Suprapubic skin (tissue), 4 donors: ENCODE measurements at regions not wholly inside any gene's neighbourhood (a gene's known extent, or its start where the extent isn't known, plus 50 kb on each side); places are given as distances from the start of the nearest gene placed in this dataset.

Experiments
- DNase-seq, 2 donors: peaks; one replicate each; pipeline ENCODE4 v3.0.0-alpha.2; 2019; ENCODE audit warnings: low spot score in 2 of 2
- H3K27ac ChIP-seq: fragments of 200-600 bp; sonication (generic); one replicate; pipeline ENCODE4 v1.5.1; 2019
- H3K27me3 ChIP-seq: fragments of 200-600 bp; sonication (generic); one replicate; pipeline ENCODE4 v1.5.1; 2019
- H3K36me3 ChIP-seq: fragments of 200-600 bp; sonication (generic); one replicate; pipeline ENCODE4 v1.5.1; 2019
- H3K4me1 ChIP-seq: fragments of 200-600 bp; sonication (generic); one replicate; pipeline ENCODE4 v1.5.1; 2019
- H3K4me3 ChIP-seq: fragments of 200-600 bp; sonication (generic); one replicate; pipeline ENCODE4 v1.5.1; 2019; ENCODE audit warnings: mild to moderate bottlenecking
- H3K9me3 ChIP-seq: fragments of 200-600 bp; sonication (generic); one replicate; pipeline ENCODE4 v1.5.1; 2019
- CTCF ChIP-seq, 2 donors: fragments of 200-600 bp in 1 of 2; fragments of 450-650 bp in 1 of 2; sonication (generic) in 1 of 2; IDR thresholded peaks; one replicate each; pipeline ENCODE4 v1.5.1; 2016 to 2019; ENCODE audit warnings: antibody characterized with exemption in 2 of 2, mild to moderate bottlenecking in 1 of 2, moderate library complexity in 1 of 2
- EP300 ChIP-seq: sonication (generic); formaldehyde crosslinking; IDR thresholded peaks from one replicate; pipeline ENCODE4 v1.6.1; 2017; ENCODE audit warnings: antibody characterized with exemption
- POLR2A ChIP-seq, 2 donors: fragments of 450-650 bp; IDR thresholded peaks; one replicate each; pipeline ENCODE4 v1.6.1; 2017; ENCODE audit warnings: antibody characterized with exemption in 2 of 2, mild to moderate bottlenecking in 2 of 2, moderate library complexity in 2 of 2
- POLR2AphosphoS5 ChIP-seq, 3 donors: sonication (generic); formaldehyde crosslinking; IDR thresholded peaks; one replicate each; pipeline ENCODE4 v1.6.1; 2017; ENCODE audit warnings: antibody characterized with exemption in 3 of 3
- WGBS: methylation state at CpG from one replicate; pipeline ENCODE4 v1.1.5; 2018; 5-methylcytosine and 5-hydroxymethylcytosine counted together

DNA sequence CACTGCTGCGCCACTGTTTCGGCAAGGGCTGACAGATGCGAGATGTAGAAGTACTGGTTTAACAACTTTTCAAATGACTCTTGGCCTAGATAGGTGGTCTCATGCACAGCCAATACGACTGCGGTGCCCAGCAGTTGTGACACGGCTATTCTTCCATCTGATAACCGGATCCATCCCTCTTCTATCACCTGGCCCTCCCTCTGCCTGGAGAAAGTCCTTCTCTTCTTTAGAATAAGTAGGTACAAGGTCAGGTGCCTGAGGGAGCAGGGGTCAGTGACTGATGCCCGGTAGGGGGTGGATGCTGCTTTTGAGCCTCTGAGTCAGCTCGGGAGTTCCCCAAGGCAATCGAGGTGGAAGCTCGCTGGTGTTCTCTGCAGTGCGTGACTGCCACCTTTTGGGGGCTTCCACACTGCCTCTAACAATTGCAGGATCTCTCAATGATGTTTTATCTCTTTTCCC is 166.8 kb upstream of the GRIK2 start:
- no peak for DNase-seq
- TF ChIP-seq POLR2AphosphoS5 (IDR thresholded peaks at IDR 0.05) (no peak), EP300 (no peak), CTCF (IDR thresholded peaks at IDR 0.05) (no peak), POLR2A (IDR thresholded peaks at IDR 0.05) (no peak)
- Histone ChIP-seq H3K4me1 (no peaks in the 10 kb centered on the region), H3K9me3 (no peaks in the 10 kb centered on the region), H3K27ac (no peak overlapping the region), H3K36me3 (no peaks in the 10 kb centered on the region), H3K4me3 (no peak overlapping the region), H3K27me3 (no peaks in the 10 kb centered on the region)
- WGBS: 60% methylated on average over 12 of the region's 12 CpGs

GRCh38 chr6:101230866-101231265 is 162.6 kb upstream of the GRIK2 start:
- H3K36me3 ChIP-seq: no peaks in the 10 kb centered on the region
- no peak for TF ChIP-seq POLR2A (IDR thresholded peaks at IDR 0.05)
- no peak for TF ChIP-seq CTCF (IDR thresholded peaks at IDR 0.05)
- no peak for TF ChIP-seq POLR2AphosphoS5 (IDR thresholded peaks at IDR 0.05)
- TF ChIP-seq EP300: no peak
- WGBS: 95% methylated on average over 4 of the region's 5 CpGs
- H3K27ac ChIP-seq: no peak overlapping the region
- H3K4me1 ChIP-seq: no peaks in the 10 kb centered on the region
- H3K9me3 ChIP-seq: no peaks in the 10 kb centered on the region
- DNase-seq: no peak
- no peaks in the 10 kb centered on the region for H3K27me3 ChIP-seq
- no peak overlapping the region for H3K4me3 ChIP-seq

DNA sequence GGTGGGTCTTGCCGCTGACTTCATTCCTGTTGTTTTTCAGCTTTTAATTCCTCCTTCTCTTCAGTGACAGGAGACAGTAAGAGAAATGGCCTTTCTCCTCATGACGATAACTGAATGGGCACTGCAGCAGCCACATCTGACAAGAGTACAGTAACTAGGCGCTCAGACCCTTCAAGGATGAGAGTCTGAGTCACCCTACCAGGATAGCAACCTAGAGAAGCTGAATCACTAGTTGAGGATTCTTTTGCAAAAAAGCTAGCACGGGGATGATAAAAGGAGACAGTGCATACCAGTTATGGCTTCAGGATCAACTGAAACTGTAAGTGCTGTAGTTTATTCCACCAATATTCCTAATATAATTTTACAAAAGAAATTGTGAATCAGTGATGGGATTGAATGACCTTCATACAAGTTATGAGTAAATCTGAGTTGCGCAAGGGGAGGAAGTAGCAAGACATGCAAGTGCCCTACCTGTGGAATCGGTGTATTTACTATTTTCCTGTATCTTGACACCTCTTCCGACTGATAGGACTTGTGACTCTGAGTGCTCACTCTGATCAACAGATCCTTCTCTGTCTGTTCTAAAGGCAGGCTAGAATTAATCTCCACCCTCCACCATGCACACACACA is 161.8 kb upstream of the GRIK2 start:
- TF ChIP-seq EP300 (no peak), POLR2A (IDR thresholded peaks at IDR 0.05) (no peak), CTCF (IDR thresholded peaks at IDR 0.05) (no peak), POLR2AphosphoS5 (IDR thresholded peaks at IDR 0.05) (no peak)
- H3K4me3 ChIP-seq: no peak overlapping the region
- no peaks in the 10 kb centered on the region for H3K4me1 ChIP-seq
- WGBS: 87% methylated on average over 7 of the region's 7 CpGs
- no peaks in the 10 kb centered on the region for H3K36me3 ChIP-seq
- DNase-seq: no peak
- H3K27me3 ChIP-seq: no peaks in the 10 kb centered on the region
- H3K27ac ChIP-seq: no peak overlapping the region
- H3K9me3 ChIP-seq: no peaks in the 10 kb centered on the region

- TF ChIP-seq CTCF (IDR thresholded peaks at IDR 0.05) (no peak), EP300 (no peak), POLR2A (IDR thresholded peaks at IDR 0.05) (no peak), POLR2AphosphoS5 (IDR thresholded peaks at IDR 0.05) (no peak)
- DNase-seq: no peak
- Histone ChIP-seq H3K36me3 (no peaks in the 10 kb centered on the region), H3K4me1 (no peaks in the 10 kb centered on the region), H3K9me3 (no peaks in the 10 kb centered on the region), H3K27ac (no peak overlapping the region), H3K4me3 (no peak overlapping the region), H3K27me3 (no peaks in the 10 kb centered on the region)
Measured at GRCh38 chr6:101232961-101233360, 160.5 kb upstream of the GRIK2 start.

GRCh38 chr6:101236709-101237108 is 156.8 kb upstream of the GRIK2 start:
- Histone ChIP-seq H3K4me3 (no peak overlapping the region), H3K27me3 (no peaks in the 10 kb centered on the region), H3K9me3 (no peaks in the 10 kb centered on the region), H3K27ac (no peak overlapping the region), H3K4me1 (no peaks in the 10 kb centered on the region), H3K36me3 (no peaks in the 10 kb centered on the region)
- 73% methylated on average over 4 of the region's 4 CpGs for WGBS
- no peak for DNase-seq
- TF ChIP-seq CTCF (IDR thresholded peaks at IDR 0.05) (no peak), POLR2AphosphoS5 (IDR thresholded peaks at IDR 0.05) (no peak), POLR2A (IDR thresholded peaks at IDR 0.05) (no peak), EP300 (no peak)
